HUDEP-2 (cell line): ENCODE measurements at regions not wholly inside any gene's neighbourhood (a gene's known extent, or its start where the extent isn't known, plus 50 kb on each side); places are given as distances from the start of the nearest gene placed in this dataset.

Source experiments
- DNase-seq, 76 experiments: peaks; one replicate each; lab custom pipeline; 2025; ENCODE audit not compliant: unreplicated experiment in 76 of 76; lab: John Stamatoyannopoulos, UW

DNA sequence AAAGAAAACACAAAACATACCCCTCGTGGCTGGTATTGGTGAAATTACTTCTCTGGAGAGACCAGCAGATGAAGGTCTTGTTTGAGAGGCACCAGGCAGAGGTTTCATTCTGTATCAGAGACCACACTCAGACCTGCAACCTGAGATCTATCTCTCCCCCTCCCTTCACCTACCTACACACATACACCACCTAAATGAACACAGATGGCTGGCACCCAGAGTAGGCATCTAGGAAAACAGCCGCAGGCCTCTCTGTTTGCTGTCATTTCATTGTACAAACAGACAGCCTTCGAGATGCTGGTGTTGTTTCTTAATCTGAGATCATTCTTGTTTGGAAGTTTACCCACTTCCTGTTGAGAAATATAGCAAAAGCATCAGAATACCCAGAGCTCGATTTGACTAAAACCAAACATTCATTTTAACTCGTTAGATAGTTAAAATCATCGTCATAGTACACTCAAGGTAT, 173.9 kb upstream of the SLC25A13 start:
- DNase-seq = no peak

DNA sequence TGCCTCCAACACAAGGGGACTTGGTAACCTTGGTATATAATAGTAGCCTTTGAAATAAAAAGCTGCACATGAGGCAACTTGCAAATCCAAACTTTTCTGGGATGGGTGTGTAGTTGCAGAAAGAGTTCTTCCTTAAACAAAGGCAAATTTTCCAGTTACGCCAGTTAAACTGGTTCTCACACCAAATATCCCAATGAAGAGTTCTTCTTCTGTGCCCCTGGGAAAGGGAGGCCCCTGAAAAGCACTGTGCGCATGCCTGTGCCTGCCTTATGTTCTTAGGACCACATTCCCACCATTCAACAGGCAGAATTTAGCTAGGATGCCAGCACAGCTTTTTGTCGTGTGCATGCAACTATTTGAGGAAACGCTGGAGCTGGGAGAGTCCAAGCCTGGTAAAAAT, 164.8 kb upstream of the SLC25A13 start:
- DNase-seq = no peak

DNA sequence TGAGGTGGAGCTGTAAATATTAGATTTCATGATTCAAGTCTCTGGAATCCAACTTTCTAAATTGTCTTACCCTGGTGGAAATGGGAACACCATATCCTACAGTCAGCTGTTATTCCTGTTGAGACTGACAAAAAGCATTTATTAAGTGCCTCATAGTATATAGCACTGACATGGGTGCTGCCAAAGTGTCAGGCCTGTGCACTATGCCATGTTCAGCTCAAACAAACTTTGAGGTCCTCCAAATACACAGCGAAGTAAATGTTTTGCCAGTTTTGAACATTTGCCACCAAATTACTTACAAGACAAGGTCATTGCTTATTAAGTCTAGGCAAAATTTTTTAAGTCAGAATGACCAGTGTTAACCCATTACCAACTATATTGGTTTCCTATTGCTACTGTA, 162.9 kb upstream of the SLC25A13 start:
- no peak for DNase-seq

DNA sequence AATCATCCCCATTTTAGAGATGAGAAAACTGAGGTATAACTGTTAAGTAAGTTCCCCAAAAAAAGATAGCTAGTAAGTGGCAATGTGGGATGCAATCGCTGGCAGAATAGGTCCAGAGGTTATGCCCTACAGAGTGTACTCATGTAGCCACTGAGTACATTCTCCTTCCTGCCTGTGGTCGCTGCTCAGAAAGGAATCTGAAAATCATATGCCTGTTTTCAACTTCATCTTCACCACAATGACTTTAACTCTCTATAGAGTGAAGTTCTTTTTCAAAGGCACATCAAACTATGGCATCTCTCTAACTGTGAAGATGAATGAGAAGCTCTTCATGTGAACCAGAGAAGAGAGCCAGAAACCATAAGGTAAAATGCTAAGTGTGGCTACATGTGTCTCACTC, 162.2 kb upstream of the SLC25A13 start:
- no peak for DNase-seq

DNA sequence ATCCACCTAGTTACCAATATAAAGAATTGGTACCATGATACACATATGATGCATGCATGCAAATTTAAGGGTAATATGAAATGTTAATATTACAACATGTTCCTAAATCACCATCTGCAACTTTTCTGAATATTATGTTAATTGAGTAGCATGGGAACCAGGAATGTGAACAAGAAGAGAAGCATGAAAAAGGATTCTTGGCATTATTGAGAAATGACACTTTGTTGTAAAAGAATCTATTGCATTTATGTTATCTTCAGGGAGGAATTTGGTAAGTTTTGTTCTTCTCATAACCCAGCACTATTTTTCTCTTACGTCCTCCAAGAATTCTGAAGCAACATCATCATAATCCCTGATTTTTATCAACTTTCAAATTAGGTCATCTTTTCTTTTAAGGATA, 159.9 kb upstream of the SLC25A13 start:
- DNase-seq = no peak

DNA sequence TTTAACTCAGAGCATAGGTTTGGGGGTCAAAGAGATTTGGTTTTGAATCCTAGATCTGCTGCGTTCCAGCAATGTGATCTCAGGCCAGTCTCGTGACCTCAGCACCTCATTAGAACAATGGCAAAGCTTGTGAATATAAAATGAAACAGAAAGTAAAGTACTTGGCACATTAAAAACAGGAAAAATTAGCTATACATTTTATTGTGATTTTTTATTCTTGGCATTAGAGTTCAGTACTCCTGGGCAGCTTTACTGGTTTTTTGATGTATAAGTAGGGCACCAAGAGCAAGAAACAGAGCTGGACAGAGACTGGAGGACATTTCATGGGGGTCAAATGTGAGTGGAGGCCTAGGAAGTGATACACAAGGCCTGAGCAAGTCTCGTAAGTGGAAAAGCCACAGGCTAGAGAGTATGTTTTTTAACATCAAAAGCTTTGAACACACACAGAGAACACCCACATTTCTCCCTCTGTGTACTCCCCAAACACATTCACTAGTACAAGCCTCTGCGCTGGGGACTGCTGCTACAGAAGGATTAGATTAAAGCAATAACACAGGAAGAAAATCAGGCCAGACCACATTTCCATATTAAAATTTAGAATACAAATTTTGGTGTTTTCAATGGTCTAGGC, 157.2 kb upstream of the SLC25A13 start:
- no peak for DNase-seq

DNA sequence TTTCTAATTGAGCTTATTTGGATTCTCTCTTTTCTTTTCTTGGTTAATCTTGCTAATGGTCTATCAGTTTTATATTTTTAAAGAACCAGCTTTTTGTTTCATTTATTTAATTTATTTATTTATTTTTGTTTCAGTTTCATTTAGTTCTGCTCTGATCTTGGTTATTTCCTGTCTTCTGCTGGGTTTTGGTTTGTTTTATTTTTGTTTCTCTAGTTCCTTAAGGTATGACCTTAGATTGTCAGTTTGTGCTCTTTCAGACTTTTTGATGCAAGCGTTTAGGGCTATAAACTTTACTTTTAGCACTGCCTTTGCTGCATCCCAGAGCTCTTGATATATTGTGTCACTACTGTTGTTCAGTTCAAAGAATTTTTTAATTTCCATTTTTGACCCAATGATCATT, 149.7 kb upstream of the SLC25A13 start:
- DNase-seq = no peak

DNA sequence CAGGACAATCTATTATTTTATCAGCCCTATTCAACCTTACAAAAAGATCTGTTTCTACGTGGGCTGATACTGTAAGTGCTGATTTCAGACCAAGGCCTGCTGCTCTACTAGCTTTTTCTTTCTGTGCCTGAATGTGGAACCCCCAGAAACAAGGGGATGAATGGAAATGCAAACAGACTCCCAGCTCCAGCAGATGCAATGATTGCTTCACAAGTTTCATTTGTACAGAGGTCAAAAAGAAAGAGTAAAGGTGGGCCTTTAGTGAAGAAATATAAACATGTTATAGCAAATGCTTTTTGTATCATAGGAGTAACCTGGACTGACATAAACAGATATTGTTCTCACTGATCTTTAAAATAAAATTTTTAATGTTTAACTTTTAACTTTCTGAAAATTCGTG, 130.2 kb upstream of the SLC25A13 start:
- no peak for DNase-seq

DNA sequence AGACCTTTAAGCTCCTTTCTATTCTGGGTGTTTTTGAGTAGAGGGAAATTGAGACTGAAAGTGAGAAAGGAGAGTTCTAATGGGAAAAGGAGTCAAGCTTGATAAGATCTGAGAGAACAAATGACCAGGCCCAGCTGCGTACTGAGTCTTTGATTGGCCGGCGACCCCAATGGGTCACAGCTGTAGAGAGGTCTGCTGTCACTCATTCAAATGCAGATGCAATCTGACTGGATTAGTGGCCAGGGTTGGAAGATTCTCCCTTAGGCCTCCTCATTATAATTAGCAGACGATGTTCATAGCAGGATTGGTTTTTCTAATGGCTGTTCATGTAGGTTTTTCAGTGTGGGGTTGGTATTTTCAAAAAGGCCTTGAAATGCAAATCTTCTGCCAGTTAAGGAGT, 127.2 kb upstream of the SLC25A13 start:
- DNase-seq = no peak

DNA sequence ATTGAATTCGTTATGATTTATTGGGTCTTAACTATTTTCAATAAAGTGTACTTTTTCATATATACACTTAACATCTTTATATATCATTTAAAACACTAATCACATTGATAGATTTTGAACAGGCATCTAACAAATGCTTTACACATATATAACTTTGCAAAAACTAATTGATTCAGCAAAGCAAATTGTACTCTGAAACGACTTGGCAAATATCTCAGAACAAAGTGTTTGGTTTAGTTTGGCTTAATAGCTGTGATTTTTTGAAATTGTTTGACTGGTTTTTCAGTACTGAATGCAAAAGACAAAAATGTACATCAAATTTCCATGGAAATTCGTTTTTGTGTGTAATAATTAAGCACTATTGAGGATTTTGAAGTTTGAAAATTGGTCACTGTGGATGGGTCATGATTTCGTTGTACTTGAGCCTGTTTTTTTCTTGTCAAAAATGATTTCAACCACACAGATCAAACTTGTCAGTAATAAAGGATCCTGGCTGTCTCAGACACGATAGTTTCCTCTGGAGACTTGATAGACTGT, 125.3 kb upstream of the SLC25A13 start:
- no peak for DNase-seq

DNA sequence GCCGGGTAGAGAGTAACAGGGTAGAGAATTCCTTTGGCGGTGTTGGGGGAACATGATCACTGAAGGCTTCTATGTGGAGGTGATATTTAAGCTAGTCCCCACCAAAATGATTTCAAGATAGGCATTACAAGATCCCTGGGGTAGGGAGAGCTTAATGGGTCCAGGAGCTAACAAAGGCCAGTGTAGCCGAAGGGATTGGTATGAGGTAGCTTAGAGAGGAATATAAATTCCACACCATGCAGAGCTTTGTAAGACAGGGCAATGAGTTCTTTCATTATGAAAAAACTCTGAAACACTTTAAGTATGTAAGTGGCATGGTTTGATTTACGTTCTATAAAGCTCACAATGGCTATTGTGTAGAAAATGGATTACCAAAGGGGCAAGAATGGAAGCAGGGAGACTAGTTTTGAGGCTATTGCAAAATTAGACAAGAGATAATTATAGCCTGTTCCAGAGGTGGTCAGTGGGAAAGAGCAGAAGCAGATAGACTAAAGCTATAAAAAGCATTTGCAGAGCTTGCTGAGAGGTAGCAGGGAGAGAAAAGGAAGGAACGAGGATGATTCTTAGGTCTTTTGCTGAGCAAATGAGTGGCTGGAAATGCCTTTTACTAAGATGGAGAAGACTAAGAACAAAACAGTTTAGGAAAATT, 119.7 kb upstream of the SLC25A13 start:
- no peak for DNase-seq

DNA sequence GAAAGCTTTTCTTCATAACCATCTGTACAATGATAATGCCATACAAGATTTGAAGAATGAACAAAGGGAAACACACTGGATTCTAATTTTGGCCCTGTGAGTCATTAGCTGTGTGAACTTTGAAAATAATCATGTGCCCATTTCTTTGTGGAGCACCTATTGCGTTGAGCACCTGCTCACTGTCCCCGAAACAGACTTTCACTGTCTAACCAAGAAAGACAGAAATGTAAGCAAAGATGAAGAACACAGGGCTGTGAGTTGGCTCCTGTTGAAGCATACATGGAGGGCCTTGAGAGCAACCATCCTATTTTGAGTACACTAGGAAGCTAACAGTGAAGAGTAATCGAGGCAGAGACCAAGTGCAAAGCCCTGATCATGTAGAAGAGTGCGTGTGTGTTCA, 118.4 kb upstream of the SLC25A13 start:
- no peak for DNase-seq

DNA sequence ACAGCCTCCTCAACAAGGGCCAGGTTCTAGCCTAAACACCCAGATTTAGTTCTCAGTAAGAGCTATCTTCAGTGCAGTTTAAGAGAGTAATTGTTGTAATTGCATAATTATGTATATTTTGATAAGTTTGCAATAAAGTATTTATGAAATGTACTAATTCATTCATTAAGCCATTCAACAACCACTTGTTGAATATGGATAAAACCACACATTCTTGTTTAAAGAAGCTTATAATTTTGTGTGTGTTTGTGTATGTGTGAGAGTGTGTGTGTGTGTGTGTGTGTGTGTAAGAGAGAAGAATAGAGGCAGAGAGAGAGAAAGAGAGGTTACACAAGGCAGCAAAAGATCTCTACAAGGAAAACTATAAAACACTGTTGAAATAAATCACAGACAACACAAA, 115.0 kb upstream of the SLC25A13 start:
- DNase-seq = no peak

DNA sequence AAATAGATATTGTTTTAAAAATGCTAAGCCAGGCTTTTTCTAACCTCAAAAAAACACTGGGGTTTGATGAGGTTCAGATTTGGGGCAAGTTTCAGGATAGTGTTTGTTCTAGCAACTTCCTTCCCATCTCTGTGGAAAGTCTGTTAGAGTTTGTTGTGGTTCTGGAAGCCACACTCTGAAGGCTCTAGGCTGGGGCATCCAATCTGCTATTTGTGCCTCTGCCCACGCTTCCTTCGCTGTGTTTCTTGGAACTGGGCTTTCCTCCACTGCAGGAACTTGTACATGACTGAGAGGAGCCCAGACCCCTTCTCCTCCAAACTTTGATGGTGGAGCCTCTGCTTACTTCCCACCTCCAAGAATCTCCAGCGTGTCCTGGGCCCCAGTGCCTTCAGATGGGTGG, 108.5 kb upstream of the SLC25A13 start:
- DNase-seq = no peak

DNA sequence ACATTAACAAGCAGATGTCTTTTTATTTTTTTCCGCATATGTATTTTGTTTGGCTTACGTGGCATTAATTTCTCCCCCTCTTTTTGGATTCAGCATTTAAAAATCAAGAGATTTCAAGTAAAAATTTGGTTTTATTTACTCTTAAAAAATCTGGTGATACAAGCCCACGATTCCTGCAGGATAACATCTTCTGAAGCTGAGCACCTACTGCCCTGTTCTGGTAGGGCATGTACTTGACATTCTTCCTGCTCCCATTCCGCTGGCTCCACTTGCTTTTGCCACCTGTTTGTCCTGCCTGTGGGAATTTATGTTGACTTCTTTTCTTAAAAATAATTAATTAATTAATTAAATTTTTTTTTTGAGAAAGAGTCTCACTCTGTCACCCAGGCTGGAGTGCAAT, 105.2 kb upstream of the SLC25A13 start:
- DNase-seq = no peak

DNA sequence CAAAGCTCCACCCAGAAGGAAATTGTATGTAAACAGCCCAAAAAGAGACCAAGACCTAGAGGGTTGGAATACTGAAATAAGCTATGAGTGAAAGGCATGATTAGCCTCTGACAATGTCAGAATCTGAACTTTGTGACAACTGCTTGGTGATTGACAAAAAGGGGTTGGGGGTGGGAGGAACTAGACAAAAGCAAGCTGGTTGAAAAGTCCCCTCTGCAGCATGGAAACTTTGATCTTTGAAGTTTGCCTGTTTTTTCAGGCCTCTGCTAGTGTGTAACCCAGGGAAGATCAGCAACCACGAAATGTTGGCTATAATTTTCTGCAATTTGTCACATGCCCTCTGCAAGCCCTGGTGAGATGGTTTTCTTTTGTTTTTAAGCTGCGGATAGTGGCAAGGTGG, 104.8 kb upstream of the SLC25A13 start:
- no peak for DNase-seq

DNA sequence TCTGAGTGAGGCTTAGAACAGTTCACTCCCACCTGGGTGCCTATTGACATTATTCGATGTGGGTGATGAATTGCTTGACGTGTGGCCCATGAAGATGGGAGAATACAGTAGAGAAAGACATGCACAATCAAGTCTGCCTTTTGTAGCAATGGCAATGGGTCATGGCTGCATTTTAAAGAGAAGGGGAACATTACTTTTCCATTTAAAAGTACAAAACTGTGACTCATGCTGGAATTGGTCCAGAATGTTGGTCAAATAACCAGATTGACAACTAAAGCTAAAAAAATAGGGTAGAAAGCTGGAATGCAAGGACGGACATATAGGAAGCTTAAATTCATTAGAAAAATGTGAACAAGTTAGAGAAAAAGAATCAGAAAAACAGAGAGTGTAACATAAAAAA, 104.1 kb upstream of the SLC25A13 start:
- DNase-seq = peak in 1 of 76 experiments; percentile 2

DNA sequence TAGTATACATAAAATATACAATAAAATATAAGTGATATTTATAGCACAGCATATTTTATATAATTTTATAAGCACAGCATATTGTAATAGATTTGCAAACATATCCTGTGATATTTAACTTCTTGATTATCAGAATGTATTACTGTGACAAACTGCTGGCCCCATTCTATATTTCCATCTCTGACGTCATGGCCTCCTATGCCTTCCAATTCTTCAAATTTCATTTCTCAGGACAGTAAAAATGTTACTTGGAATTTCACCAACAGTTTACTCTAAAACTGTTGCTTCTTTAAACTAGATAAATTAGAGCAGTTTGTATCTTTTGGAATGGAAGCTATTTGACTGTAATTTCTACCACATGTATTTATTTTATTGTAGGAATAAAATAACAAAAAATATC, 102.5 kb upstream of the SLC25A13 start:
- DNase-seq = no peak

DNA sequence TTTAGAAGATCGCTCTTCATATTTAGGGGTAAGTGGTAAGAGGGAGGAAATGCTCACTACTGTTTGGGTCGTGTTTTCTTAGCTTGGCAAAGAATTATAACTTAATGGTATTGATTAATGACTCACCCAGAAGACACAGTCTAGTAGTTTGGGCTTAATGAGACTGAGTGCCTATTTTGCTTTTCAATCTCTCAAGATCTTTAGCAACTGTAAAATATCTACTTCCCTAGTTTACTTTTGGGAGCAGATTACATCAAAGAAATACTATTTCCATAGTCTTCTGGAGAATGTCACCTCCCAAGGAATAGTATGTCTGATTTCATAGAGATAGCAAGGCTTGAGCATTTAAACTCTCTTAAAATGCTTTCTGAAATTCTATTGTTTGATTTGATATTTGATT, 100.5 kb upstream of the SLC25A13 start:
- no peak for DNase-seq

DNA sequence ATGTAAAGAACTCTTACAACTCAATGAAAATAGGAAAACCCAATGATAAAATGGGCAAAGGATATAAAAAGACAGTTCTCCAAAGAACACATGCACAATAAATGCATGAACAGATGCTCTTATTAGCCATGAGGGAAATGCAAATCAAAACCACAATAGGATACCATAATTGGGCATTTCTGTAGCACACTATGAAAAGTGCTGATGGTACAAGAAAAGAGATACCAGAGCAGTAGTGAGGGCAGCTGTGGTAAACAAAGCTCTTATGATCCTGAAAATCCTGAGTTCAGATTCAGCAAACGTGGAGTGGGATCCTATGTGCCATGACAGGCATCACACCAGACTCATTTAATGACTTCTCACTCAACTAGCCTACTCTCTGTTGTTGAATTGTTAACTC, 96.7 kb upstream of the SLC25A13 start:
- no peak for DNase-seq

DNA sequence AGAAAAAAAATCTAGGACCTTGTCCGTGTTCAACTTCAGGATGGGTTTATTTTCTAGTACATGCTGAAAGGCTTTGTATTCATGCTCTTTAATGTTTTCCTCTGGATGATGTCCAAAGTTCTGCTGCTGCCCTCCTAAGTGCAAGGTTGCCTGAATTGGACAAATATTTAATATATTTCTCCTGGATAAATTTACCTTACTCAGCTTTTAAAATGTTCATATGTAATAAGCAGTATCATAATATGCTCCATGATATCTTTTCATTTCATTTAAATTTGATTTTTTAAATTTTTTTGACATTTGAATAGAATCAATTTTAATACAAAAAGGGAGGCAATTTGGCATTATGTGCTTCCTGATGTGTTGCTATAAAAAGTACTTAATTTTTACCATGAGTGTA, 95.9 kb upstream of the SLC25A13 start:
- DNase-seq = no peak

DNA sequence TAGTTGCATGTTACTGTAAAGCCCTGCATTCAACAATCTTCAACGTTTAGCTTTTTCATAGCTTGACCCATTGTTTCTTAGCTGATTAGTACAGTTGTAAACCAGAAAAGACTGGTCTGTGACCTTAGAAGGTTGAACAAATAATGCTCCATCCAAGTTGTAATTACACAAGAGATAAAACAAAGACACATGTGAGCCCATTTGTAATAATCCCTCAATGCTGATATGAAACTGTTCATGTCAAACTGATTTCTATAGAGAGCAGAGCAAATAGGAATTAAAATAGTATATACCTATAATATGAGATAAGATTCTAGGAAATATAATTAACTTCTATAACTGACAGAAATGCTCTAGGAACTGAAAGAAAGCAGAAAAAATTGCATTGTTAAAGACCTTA, 94.7 kb upstream of the SLC25A13 start:
- DNase-seq = no peak

DNA sequence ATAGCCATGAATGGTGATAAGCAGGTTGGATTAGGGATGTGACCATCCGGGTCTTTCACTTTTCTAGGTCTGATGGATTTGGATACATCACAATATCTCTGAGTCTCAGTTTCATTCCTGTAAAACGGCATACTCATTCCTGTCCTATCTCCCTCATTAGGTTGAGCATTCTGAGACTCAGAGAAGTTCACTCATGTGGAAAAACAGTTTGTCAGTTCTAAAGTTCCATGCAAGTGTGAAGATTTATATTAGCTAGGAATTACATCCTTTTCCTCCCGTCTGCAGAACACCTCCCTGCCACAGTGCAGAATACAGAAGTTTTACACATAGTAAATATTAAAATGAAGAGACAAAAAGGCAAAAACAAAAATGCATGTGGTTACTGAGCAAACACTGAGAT, 94.2 kb upstream of the SLC25A13 start:
- DNase-seq = no peak
